ENCODE measurements at regions not wholly inside any gene's neighbourhood (a gene's known extent, or its start where the extent isn't known, plus 50 kb on each side); places are given as distances from the start of the nearest gene placed in this dataset.
"Not testable (repeated sequence)": the region's sequence is repeated elsewhere in the genome, so short reads cannot be mapped to it uniquely, and the experiment has no call there.

DNA sequence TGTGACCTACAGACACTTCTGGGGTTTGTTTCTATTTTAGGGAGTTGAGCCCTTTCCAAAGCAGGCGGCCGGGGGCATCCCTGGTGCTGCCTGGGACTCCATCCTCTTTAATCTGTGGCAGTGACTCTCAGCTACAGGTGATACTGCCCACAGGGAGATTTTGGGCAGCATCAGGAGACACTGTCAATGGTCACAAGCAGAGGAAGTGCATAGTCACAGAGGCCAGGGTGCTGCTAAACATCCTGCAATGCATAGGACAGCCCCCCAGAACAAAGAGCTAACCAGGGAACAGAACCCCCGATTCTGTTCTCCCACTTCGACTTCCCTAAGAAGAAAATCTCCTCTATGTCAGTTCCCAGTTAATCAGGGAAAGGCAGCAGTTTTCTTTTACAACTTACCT, 66.2 kb downstream of the TEX35 start:
- DNase-seq (ENCODE audit: low read depth) = no peak
- TF ChIP-seq, protein P1, sequence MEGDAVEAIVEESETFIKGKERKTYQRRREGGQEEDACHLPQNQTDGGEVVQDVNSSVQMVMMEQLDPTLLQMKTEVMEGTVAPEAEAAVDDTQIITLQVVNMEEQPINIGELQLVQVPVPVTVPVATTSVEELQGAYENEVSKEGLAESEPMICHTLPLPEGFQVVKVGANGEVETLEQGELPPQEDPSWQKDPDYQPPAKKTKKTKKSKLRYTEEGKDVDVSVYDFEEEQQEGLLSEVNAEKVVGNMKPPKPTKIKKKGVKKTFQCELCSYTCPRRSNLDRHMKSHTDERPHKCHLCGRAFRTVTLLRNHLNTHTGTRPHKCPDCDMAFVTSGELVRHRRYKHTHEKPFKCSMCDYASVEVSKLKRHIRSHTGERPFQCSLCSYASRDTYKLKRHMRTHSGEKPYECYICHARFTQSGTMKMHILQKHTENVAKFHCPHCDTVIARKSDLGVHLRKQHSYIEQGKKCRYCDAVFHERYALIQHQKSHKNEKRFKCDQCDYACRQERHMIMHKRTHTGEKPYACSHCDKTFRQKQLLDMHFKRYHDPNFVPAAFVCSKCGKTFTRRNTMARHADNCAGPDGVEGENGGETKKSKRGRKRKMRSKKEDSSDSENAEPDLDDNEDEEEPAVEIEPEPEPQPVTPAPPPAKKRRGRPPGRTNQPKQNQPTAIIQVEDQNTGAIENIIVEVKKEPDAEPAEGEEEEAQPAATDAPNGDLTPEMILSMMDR (conservative IDR thresholded peaks at IDR 0.05; ENCODE audit: low read length) = no peak
- H3K4me3 ChIP-seq (ENCODE audit: low read length) = no peak overlapping the region

DNA sequence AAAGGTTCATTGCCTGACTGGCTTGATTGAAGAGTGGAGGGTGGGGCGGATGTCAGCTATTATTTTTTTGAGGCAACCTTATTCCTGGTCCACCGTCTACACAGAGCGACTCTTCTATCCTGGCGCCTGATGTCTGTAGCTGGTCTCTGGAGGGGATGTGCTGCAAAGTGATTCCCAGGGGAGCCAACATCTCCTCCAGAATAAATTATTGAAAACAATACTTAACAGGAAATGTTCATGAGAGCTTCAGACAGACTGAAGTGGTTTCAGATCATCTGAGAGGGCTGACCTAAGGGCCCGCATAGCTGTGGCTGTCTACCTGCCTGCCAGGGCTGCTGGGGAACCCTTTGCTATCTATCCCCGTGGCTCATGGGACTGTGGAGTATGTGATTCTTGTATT, 66.7 kb downstream of the TEX35 start:
- TF ChIP-seq, protein P1 (conservative IDR thresholded peaks at IDR 0.05; ENCODE audit: low read length) = no peak
- no peak for DNase-seq (ENCODE audit: low read depth)
- no peak overlapping the region for H3K4me3 ChIP-seq (ENCODE audit: low read length)

DNA sequence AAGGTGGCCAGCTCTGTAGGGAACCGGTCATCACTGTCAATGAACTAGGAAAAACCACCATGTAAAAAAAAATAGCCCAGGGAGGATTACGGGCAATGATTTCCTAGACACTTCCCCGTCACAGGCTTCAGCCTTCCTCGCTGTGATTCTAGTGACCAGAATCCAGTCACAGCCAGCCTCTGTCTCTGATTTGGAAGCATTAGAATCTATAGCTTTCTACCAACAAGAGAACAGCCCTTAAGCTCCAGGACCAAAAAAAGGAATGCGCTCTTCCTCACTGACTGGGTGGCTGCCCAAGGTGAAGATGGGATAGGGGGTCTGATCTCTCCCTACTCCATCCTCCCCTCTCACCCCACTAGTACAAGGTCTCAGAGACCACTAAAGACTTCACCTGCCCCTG, 67.2 kb downstream of the TEX35 start:
- no peak overlapping the region for H3K4me3 ChIP-seq (ENCODE audit: low read length)
- DNase-seq (ENCODE audit: low read depth) = no peak
- TF ChIP-seq, protein P1 (conservative IDR thresholded peaks at IDR 0.05; ENCODE audit: low read length) = no peak

DNA sequence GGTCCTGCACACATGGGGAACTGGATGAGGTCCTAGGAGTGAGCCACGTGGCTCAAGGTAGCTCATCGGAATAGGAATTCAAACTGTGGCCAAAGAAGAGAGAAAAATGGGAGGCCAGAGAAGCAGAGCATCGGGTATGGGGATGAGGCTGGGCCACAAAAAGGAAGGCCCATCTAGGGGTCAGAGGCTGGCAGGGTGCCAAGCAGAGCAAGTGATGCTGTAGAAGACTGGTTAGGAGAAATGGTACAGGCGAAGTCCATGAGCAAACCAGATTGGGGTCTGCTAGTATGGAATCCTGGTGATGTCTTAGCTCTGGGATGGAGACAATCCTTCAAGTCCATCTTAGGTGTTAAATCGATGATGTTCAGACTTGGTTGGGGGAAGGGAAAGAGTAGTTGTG, 68.0 kb downstream of the TEX35 start:
- no peak overlapping the region for H3K4me3 ChIP-seq (ENCODE audit: low read length)
- TF ChIP-seq, protein P1 (conservative IDR thresholded peaks at IDR 0.05; ENCODE audit: low read length) = no peak
- no peak for DNase-seq (ENCODE audit: low read depth)

DNA sequence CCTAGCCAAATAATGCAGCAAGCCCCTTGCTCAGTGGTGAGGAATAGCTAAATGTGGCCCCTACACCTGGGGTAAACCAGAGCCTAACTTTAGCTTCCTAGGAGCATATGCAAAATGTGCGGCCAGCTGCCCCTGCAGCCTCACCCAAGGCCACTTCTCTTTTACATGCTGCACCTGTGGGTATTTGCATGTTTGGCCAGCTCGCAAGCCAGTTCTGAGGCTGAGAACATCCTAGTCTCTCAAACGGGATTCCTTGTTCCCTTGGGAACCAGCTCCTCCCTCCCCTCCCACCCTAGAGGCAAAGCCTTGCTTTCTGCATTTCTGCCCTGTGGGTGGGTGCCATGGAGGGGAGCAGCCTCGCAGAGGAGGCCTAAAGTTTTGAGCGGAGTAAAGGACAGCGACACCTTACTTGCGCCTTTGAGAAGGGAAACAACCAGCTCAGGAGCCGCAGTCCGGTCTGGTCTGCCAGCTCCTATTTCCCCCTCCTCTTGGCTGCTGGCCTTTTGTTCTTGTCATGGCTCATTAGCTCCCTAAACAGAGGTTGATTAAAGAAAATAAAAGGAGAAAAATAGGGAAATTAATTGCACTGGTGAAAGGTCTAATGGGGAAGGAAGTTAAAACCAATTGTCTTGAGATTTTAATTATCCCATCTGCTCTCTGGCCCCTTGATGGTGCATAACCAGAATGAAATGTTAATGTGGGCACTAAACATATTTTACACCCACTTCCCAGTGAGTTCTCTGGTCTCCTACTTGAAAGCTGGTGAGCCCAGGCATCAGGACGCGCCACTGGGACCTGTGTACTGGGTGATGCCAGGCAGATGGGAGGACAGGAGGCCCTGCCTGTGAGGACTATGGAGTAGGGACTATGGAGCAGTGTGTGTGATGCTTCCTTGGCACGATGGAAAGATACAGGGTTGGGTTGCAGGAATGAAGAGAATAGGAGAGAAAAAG, 68.7 kb downstream of the TEX35 start:
- DNase-seq (ENCODE audit: low read depth) = no peak
- no peak overlapping the region for H3K4me3 ChIP-seq (ENCODE audit: low read length)
- TF ChIP-seq, protein P1 (conservative IDR thresholded peaks at IDR 0.05; ENCODE audit: low read length) = no peak

DNA sequence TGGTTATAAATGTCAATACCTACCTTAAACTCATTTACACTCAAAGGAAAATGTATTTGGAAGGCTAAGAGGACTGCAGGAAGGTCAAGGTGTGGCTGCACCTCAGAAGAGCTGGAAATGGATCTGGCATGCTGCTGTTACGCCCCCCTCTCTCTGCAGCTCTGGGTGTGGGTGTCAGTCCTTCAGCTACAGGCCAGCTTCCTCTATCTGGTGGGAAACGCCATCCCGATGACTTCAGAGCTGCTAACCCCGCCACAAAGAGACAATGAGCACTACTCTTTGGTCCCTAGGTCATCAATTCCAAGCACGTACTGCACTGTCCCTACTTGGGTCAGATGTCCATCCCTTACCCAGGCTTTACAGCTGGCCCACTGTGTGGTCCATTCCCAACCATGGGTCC, 74.2 kb downstream of the TEX35 start:
- H3K4me3 ChIP-seq (ENCODE audit: low read length) = no peak overlapping the region
- TF ChIP-seq, protein P1 (conservative IDR thresholded peaks at IDR 0.05; ENCODE audit: low read length) = no peak
- DNase-seq (ENCODE audit: low read depth) = no peak

DNA sequence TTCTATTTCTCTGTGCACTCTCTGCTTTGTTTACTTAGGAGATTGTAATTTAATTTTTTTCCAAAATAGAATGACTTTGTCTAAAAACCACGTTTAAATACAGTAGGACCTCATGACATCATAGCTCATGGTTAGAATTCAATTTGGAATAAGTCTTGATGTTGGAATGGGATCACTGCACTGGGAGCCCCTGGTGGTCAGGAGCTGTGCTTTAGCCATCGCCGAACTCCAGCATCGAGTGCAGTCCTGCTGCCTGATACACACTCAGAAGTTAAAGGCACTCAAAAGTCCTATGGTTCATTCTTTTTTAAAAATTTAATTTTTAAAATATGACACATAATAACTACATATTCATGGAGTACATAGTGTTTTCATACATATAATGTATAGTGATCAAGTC, 75.1 kb downstream of the TEX35 start:
- DNase-seq (ENCODE audit: low read depth) = no peak

DNA sequence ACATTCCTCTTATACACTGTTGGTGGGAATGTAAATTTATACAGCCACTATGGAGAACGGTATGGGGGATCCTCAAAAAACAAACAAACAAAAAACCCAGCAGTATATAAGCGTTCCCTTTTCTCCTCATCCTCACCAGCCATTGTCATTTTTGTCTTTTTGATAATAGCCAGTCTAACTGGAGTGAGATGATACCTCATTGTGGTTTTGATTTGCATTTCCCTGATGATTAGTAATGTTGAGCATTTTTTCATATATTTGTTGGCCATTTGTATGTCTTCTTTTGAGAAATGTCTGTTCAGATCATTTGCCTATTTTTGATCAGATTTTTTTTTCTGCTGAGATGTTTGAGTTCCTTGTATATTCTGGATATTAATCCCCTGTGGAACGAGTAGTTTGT, 76.1 kb downstream of the TEX35 start:
- H3K4me3 ChIP-seq (ENCODE audit: low read length); DNase-seq (ENCODE audit: low read depth): not testable (repeated sequence)

More for the DNA sequence above, 75.1 kb downstream of the TEX35 start:
- H3K4me3 ChIP-seq (ENCODE audit: low read length) = no peak overlapping the region
- TF ChIP-seq, protein P1 (conservative IDR thresholded peaks at IDR 0.05; ENCODE audit: low read length) = no peak

DNA sequence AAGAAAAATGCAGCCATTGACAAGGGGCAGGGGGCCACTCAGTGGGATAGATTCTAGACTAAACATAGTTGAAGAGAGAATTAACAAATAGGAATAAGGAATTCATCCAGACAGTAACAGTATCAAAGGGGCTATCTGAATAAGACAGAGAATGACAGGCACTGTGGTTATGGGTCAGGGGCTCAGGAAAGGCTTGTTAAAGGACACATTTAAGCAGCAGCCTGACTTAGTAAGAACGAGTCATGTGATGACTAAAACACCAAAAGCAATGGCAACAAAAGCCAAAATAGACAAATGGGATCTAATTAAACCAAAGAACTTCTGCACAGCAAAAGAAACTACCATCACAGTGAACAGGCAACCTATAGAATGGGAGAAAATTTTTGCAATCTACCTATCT, 78.9 kb downstream of the TEX35 start:
- not testable (repeated sequence) for H3K4me3 ChIP-seq (ENCODE audit: low read length); DNase-seq (ENCODE audit: low read depth)
